GM19239 (cell line): ENCODE measurements at regions not wholly inside any gene's neighbourhood (a gene's known extent, or its start where the extent isn't known, plus 50 kb on each side); places are given as distances from the start of the nearest gene placed in this dataset.

Experiments
- DNase-seq: peaks from one replicate; pipeline ENCODE4 v3.0.0; 2011; ENCODE audit warnings: low spot score; ENCODE audit not compliant: insufficient read length
- FAIRE-seq: peaks from 2 replicates; lab custom pipeline; 2011; peaks lifted over from hg19 to GRCh38; lab: Jason Lieb, UNC

DNA sequence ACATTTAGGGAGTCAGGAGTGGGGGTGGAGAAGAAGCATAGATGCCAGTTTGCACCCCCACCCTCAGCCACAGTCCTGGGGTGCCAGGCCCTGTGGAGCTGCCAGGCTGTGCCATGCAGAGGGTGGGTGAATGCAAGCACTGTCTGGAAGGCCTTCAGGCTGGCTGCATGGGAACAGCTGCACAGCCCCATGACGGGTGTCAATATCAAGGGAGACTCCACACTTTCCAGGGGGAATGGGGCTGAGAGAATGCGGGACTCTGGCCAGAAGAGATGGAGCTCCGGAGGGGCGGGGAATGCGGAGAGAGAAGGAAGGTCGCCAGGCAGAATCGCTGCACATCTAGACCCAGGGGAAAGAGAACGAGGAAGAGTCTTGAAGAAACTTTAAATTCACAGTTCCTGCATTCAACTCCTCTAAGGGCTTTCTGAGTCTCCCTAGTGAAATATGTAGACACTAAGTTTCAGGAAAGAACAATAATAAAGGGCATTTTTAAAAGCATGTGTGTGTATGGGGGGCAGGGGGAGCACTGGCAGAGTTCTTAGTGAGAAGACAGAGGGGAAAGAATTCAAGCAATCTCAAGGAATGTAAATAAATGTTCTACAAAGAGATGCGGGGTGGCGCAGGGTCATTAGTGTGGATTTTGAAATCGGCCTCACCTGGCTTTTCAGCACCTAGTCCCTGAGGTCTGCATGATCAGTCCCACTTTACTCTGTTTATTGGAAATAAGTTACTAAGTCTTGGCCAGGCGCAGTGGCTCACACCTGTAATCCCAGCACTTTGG is 59.1 kb downstream of the BOD1 start:
- no peak for FAIRE-seq
- DNase-seq, result no peak

DNA sequence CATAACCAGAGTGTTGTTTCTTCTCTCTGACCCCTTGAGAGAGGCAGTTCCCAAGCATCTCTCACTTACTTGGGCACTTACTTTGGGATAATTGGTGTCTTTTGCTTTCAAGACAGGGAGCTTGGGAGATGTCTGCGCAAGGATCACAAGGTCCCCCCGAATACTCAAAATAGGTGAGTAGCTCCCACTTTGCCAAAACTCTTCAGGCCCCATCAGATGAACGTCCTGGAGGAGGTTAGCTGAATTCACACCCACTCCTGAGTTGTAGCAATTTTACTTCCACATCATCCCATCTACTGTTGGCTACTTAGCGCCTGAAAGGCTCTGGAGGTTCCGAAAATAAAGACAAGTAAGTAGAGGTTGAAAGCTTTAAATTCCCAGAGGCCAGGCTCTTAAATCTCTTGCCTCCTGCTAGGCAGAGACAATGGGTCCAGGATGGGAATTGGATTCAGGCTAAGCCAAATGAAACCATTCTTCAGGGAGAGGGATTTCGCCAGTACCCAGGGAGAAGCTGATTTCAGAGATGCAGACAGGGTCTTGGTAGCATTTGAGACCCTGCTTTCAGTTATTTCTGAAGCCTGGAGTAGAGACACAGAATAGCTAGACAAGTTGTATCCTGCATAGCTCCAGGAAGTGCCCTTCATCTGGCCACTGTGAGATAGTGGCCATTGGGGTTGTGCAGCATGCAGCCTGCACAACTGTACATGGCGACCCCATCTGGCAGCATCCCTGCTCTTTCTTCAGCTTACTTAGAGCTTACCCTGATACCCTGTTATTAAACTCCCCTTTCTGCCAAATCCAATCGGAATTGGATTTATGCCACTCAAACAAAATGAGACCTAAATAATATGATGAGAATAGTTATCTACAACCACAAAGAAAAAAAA is 60.1 kb downstream of the BOD1 start:
- no peak for DNase-seq
- FAIRE-seq, result no peak

DNA sequence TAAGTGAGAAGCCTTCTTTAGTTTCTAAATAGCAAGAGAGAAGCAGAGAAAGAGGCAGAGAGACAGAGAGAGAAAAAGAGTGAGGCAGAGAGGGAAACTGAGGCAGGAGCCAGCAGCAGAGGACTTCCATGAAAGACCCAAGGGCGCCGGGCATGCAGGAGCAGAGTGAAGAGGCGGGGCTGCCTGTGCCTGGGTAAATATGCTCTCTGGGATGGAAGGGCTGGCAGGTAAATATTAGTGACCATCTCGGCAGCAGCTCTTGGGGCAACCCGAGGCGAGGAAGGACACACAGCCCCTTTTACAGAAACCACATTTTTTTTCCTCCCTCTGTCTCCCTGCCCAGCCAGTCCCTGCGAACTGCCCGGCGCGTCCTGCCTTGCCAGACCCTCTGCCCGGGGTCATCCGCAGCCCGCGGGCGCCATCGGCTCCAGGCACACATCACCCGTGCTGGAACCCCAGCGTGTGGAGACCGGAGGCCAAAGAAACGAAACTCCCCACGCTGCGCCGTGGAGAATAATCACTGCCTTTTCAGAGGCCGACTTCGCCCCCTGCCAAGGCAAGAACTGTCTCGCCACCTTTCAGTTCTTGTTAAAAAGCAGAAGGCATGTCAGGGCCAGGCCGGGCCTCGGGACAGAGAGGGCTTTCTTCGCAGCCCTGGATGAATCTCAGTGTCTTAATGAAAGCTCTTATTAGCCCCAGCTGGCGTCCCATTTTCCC is 61.3 kb downstream of the BOD1 start:
- DNase-seq (no peak), FAIRE-seq (no peak)

DNA sequence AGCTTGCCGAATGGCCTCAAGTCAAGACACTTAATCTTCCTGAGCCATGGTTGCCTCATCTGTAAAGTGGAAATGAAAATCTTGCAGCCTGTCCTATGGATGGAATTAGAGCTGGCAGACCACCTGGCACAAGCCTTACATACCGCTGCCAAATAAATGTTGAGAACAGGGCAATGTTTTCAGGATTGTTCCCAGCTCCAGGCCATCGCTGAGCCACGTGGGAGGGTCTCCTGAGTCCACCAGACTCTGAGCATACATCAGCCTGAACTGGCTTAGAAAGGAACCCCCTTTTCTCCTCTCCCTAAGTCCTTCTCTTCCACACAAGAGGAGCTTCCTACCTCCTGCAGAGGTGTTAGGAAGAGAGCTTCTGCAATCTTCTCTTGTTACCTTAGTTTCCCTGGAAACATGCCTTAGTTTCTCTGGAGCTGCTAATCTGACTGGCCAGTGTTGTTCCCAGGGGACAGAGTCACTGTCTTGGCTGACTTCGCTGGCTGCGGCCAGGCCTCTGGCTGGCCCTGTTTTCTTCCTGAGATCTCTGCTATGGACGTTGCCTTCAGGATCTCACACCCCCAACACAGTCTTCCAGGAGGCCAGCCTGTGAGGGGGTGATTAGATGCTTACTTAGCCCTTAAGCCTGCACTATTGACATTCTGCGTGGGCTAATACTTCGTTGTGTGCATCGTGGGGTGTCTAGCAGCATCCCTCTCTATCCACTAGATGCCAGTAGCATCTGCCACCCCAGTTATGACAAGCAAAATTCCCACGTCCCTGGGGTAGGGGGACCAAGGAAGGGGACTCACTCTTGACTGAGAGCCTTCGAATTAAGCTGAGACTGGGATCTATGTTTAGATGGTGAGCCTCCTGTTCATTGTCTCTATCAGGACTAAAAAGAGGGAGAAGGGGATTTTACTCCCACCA is 62.2 kb downstream of the BOD1 start:
- no peak for DNase-seq
- no peak for FAIRE-seq

DNA sequence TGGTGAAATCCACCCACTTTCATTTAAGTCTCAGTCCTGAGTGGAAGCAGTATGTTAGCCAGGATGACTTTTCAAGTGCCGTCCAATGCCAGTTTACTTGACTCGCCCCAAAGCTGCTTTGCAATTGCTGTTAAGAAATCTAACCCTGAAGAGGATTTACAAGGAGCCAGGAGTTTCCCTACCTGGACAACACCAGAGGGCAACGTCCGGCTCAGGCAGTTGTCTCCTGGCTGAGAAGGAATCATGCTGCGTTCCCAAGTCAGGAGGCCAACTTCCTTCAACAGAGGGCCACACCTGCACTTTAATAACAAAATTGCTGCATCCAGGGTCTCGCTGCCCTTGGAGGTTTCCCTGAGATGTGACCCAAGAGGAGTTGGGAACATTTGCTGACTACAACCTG is 65.8 kb downstream of the BOD1 start:
- FAIRE-seq (no peak), DNase-seq (no peak)

DNA sequence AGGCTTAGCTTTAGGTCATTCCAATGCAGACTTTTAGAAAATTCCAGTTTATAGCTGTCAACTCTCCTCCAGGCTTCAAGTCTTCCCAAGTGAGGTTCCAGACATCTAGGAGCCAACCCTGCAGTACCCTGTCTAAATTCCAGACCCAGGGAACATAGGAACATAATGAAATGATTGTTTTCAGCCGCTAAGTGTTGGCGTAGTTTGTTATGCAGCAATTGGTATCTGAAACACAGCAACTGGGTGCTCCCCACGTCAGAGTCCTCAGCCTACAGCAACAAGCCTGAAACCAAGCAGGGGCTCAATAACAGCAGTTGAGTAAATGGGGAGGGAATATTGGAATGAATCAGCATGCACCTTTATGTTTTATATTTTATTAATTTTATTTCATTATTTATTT is 66.8 kb downstream of the BOD1 start:
- DNase-seq (no peak), FAIRE-seq (no peak)

DNA sequence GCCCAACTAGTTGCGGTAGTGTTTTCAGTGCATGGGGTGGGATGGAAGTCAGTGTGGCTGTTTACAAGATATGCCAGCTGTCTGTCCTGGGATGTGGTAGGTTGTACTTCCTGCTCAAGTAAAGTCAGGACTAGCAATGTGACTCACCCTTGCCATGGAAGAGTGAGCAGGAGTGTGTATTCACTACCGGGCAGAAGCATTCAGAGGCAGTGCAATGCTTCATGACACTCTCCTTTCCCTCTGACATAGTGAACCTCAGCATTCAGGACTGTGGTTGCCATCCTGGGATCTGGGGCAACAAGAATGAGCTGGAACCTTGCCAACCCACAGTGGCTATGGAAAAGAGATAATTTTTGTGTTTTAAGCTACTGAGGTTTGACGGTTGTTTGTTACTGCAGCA is 68.9 kb downstream of the BOD1 start:
- DNase-seq, result peak; percentile 24
- peak; percentile 54 for FAIRE-seq

DNA sequence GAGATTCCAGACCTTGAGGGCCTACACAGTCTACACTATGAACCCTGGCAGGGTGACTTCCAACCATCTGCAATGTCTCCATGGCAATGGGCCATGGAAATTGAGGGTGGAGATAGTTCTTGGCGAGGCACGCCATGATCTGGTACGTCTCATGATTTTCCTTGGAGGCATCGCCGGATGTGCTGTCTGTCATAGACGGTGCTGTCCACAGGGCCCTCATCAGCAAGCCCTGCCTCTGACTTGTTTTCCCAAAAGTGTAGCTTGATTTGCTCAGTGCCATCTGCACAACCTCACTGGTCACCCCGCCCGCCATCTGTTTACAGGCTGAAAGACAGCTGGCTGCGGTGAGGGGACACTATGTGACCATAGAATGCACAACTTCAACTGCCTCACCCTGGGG is 73.5 kb downstream of the BOD1 start:
- DNase-seq (no peak), FAIRE-seq (no peak)

DNA sequence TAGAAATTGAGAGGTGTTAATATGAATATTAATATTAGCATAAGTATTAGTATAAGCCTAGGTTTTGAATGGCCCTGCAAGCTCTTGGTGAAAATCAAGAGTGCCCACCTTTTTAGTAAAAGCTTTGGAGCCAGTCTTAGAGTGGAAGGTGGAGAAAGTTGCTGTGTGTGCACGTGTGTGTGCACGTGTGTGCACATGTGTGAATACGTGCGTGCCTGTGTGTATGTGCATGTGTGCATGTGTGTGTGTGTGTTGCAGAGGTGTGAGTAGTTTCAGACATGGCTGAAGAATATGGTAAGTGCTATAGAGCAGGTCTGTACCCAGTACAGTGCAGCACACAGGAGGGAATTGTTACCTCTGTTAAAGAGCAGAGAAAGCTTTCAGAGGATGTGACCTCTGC is 74.3 kb downstream of the BOD1 start:
- DNase-seq (no peak), FAIRE-seq (no peak)

DNA sequence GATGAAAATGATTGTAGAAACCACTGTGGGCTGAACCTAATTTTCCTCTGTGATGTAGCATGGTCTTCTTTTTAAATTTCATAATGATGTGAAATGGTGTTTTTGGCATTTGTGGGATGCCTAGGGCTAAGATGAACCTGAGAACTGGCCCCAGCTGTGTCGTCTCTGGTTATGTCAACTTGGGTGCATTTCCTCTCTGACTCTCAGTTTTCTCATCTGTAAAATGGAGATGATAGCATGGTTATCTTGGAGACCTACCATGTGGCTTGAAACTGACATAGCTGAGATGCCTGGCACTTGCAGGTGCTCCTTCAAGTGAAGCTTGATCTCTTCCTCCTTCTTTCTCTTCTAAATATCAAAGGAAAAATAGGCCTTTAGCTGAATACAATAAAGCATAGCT is 77.8 kb downstream of the BOD1 start:
- DNase-seq, result no peak
- peak; percentile 28 for FAIRE-seq

DNA sequence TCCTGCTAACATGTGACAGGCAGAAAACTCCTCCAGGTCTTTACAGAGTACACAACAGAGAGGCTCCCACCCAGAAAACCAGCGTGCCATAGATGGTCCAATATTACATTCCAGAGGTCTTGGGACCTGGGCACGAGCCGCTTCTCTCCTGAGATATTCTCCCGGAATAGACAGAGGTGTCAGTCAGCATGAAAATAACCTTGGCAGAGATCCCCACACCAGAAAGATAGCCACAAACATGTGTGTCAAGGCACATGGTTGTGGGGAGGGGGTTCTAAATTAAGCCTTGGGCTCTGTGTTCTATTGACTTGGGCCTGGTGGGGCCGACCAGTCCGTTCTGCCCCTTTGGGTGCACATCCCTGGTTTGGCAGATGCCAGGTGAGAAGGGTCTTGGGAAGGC is 78.4 kb downstream of the BOD1 start:
- no peak for FAIRE-seq
- no peak for DNase-seq

DNA sequence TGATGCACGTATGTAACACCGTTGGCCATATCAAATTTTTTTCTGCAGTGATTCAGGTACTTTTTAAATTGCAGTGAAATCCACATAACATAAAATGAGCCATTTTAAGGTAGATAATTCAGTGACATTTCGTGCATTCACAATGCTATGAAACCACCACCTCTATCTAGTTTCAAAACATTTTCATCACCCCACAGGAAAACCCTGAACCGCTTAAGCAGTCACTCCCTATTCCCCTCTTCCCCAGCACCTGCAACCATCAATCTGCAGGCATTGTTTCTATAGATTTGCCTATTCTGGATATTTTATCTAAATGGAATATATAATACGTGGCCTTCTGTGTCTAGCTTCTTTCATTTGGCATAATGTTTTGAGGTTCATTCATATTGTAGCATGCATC is 79.2 kb downstream of the BOD1 start:
- DNase-seq (no peak), FAIRE-seq (no peak)

DNA sequence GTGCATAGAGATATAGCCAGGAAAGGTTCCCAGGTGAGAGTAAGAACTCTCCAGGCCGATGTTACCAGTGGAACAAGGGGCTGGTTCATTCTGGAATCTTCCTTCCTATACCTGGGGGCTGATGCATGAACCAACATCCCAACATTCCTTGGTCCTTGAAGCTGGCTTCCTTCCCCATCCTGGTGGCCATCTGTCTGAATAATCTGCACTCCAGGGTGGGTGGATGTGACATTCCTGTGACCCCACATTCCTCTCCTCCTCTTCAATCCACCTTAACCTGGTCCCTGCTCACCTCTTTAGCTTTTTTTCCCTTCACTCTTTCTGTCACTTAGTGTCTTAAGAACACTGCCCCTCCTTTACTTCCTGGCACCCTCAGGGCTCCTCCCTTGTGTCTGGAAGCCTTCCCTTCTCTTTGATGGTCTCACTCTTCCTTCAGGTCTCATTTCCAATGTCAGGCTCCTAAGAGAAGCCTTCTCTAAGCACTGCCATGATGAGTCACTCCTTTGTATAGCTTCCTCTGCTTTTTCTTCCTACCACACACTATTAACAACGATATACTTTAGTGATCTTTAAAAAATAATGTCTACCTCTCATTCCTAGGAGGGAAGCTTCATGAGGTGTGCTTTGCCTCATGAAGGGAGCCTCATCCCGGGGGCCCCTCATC is 80.3 kb downstream of the BOD1 start:
- FAIRE-seq, result no peak
- no peak for DNase-seq

DNA sequence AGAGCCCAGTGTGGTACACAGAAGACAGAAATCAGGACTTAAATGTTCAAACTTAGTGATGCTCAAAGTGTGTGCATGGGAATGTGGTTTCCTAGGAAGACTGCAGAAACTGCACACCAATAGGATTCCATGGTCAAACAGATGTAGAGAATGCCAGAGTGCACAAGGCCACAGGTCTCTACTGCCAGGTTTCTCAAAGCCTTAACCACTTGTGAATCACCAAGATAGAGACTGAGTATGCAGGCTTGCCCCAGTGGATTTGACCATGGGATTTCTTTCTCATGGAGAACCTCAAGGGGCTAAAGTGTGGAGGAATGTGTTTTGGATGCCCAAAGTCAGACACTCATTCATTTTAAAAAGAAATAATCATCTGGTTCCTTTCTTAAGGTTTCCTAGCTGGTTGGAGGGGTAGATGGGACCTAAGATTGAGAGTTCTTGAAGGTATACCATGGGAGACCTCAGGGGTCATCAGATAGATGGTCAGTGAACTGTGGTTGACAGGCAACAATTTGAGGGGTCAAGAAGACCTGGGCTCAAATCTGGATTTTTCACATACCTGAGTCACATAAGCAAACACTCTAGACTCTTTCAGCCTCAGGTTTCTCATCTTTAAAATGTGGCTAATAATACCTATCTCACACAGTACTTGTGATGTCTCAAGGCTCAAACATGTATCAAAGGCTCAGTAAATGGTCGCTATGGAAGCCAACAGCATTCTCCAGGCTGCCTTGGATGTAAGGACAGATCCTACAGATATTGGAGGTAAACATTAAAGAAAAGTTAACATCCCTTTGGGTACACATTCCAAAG is 81.1 kb downstream of the BOD1 start:
- DNase-seq, result no peak
- FAIRE-seq, result no peak

DNA sequence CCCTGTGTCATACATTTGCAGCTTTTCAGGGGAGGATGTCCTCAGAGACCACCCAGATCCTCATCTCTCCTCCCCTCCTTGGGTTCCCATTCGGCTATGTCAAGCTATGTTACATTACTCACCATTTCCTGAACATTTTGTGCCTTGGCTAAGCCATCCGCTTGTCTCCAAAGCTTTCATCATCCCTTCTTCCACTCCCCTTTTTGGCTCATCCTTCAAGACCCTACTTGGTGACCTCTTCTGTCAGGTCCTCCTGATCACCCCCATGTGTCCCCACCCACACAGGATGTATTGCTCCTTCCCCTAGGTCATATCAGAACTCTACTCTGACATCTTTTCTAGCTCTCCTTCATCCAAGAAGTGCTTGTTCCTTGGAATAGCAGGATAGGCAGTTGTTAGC is 81.8 kb downstream of the BOD1 start:
- no peak for DNase-seq
- FAIRE-seq, result no peak

DNA sequence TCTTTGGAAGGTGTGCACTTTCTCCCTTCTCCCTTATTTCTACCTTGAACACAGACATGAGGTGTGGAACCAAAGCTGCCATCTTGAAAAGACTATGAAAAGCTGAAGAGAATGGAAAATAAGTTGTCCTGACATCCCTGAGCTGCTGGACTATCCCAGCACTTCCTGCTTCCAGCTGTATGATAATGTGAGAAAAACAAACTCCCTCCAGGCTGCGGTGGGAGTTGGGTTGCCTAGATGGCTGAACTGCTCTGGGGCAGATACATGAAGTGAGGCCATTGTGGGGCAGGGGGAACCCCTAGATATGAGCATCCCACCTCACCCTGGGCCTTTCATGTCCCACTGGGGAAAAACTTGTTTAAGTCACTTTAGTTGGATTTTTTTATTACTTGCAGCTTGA is 82.4 kb downstream of the BOD1 start:
- no peak for DNase-seq
- no peak for FAIRE-seq

DNA sequence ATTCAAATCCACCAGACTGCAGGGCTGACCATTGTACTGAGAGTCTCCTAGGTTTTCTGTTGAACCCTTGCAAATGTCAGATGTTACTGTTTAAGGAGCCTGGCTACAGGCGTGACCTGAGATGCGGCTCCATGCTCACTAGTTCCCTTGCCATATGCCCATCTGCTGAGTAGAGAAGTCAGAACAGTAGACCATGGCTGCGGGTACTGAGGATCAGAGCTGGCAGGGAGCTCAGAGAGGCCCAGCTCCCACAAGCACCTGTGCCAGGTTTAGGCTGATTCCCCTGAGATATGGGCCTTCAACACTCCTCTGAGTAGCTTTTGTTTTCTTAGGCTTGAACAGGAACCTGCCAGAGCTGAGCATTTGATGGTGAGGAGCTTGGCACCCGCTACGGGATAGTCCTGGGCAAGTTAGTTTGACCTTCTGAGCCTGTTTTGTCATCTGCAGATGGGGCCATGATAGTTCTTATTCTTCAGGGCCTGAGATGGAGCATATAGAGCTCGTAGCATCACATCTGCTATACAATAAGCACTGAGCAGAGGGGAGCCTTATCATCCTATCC is 83.7 kb downstream of the BOD1 start:
- DNase-seq (no peak), FAIRE-seq (no peak)

DNA sequence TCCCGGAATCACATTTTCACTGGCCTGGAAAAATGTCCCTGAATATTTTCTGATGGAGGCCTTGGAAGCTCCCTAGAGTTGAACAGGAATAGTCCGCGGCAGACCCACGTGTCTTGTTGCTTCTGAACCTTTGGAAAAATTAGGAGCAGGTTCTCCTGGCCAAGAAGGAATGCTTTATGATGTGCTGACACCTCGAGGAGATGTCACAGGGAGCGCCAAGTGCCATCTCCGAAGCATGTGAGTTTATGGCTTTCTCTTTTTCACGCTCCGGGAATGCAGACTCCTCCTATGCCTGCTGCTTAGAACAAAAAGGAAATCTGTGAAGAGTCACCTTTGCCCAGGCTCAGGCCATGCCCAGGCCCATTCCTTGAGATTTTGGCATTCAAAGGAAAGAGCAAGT is 84.6 kb downstream of the BOD1 start:
- no peak for FAIRE-seq
- DNase-seq, result no peak
